K562 (cell line): ENCODE measurements at regions not wholly inside any gene's neighbourhood (a gene's known extent, or its start where the extent isn't known, plus 50 kb on each side); places are given as distances from the start of the nearest gene placed in this dataset.

Experiments used
- CTCF ChIP-seq, 3 experiments: IDR thresholded peaks in 2 of 3; conservative IDR thresholded peaks in 1 of 3; 2 replicates each; pipeline ENCODE4 v1.5.1; 2011 to 2012; ENCODE audit warnings: low read length in 3 of 3, mild to moderate bottlenecking in 3 of 3, control low read depth in 2 of 3, improper control_type of control experiment in 1 of 3, inconsistent platforms in 1 of 3, low read depth in 1 of 3, mixed read lengths in 1 of 3, moderate library complexity in 1 of 3; ENCODE audit not compliant: insufficient read depth in 2 of 3
- FOXJ2 ChIP-seq: fragments of 200-800 bp; sonication (Bioruptor generic); IDR thresholded peaks from 2 replicates; pipeline ENCODE4 v1.6.1; 2016; ENCODE audit warnings: missing genetic modification characterization, missing compliant biosample characterization
- MCM5 ChIP-seq: fragments of 450-650 bp; IDR thresholded peaks from 2 replicates; pipeline ENCODE4 v1.6.1; 2016; ENCODE audit warnings: low read depth
- SIX5 ChIP-seq, 2 experiments: IDR thresholded peaks; 2 replicates each; pipeline ENCODE4 v1.6.1; 2011; ENCODE audit warnings: low read length in 2 of 2, borderline replicate concordance in 1 of 2, low read depth in 1 of 2, mild to moderate bottlenecking in 1 of 2, moderate library complexity in 1 of 2; ENCODE audit not compliant: insufficient read depth in 1 of 2
- SMC3 ChIP-seq: conservative IDR thresholded peaks from 2 replicates; pipeline ENCODE4 v1.6.1; 2011; ENCODE audit warnings: low read depth, low read length, improper control_type of control experiment; ENCODE audit not compliant: insufficient read depth
- ZBTB7A ChIP-seq: IDR thresholded peaks from 2 replicates; pipeline ENCODE4 v1.6.1; 2011; ENCODE audit warnings: low read depth, mild to moderate bottlenecking, low read length, moderate library complexity, borderline replicate concordance; ENCODE audit not compliant: control insufficient read depth

GRCh38 chr5:75837258-75837841 lies 120.1 kb upstream of the POC5 start:
- no peak for TF ChIP-seq ZBTB7A
- no peak for TF ChIP-seq SIX5 (IDR thresholded peaks at IDR 0.05; ENCODE audit: borderline replicate concordance in 1 of 2, insufficient read depth in 1 of 2, low read depth in 1 of 2, low read length in 2 of 2)
- TF ChIP-seq FOXJ2 (tag) = no peak
- no peak for TF ChIP-seq MCM5
- no peak for TF ChIP-seq SMC3
- TF ChIP-seq CTCF (IDR thresholded peaks at IDR 0.05 in 2 of 3, conservative IDR thresholded peaks at IDR 0.05 in 1 of 3; ENCODE audit: insufficient read depth in 2 of 3, low read depth in 1 of 3, low read length in 3 of 3) = no peak
